Keratinocyte (primary cell): ENCODE measurements at regions not wholly inside any gene's neighbourhood (a gene's known extent, or its start where the extent isn't known, plus 50 kb on each side); places are given as distances from the start of the nearest gene placed in this dataset.
"Not testable (repeated sequence)": the region's sequence is repeated elsewhere in the genome, so short reads cannot be mapped to it uniquely, and the experiment has no call there.

Source experiments
- DNase-seq: peaks from one replicate; pipeline ENCODE4 v3.0.0-alpha.2; 2011; ENCODE audit warnings: low read depth, missing footprints, low spot score
- FAIRE-seq: peaks from 2 replicates; lab custom pipeline; 2011; peaks lifted over from hg19 to GRCh38; lab: Jason Lieb, UNC
- H2AFZ ChIP-seq: 2 replicates; pipeline ENCODE4 v1.6.0; 2012; ENCODE audit warnings: low read length, control low read depth, inconsistent platforms; ENCODE audit not compliant: control insufficient read depth
- H3K27ac ChIP-seq: 2 replicates; pipeline ENCODE4 v1.5.1; 2011; ENCODE audit warnings: low read length; ENCODE audit not compliant: control insufficient read depth, insufficient read depth
- H3K27me3 ChIP-seq: 3 replicates; pipeline ENCODE4 v1.6.0; 2011; ENCODE audit warnings: low read length; ENCODE audit not compliant: control insufficient read depth, insufficient read depth; ENCODE audit errors: extremely low read depth
- H3K36me3 ChIP-seq, 2 experiments: 2 replicates in 1 of 2; 3 replicates in 1 of 2; pipeline ENCODE4 v1.5.1; 2011; ENCODE audit warnings: low read length in 2 of 2, mild to moderate bottlenecking in 1 of 2; ENCODE audit not compliant: control insufficient read depth in 2 of 2, insufficient read depth in 2 of 2; ENCODE audit errors: extremely low read depth in 1 of 2
- H3K4me1 ChIP-seq: 3 replicates; pipeline ENCODE4 v1.5.1; 2011; ENCODE audit warnings: low read length; ENCODE audit not compliant: control insufficient read depth, insufficient read depth; ENCODE audit errors: extremely low read depth
- H3K4me2 ChIP-seq: 3 replicates; pipeline ENCODE4 v1.6.0; 2011; ENCODE audit warnings: low read depth, low read length; ENCODE audit not compliant: control insufficient read depth, insufficient read depth; ENCODE audit errors: extremely low read depth
- H3K4me3 ChIP-seq, 3 experiments: fragments of 200-600 bp in 1 of 3; sonication (generic) in 1 of 3; 2 replicates in 2 of 3; 3 replicates in 1 of 3; pipeline ENCODE4 v1.5.1; 2011 to 2016; ENCODE audit warnings: low read length in 3 of 3, mild to moderate bottlenecking in 3 of 3, control low read depth in 2 of 3, inconsistent platforms in 1 of 3, low read depth in 1 of 3, mixed read lengths in 1 of 3, mixed run types in 1 of 3, moderate library complexity in 1 of 3; ENCODE audit not compliant: control insufficient read depth in 2 of 3, insufficient read depth in 2 of 3; ENCODE audit errors: extremely low read depth in 1 of 3
- H3K79me2 ChIP-seq: 2 replicates; pipeline ENCODE4 v1.6.0; 2012; ENCODE audit warnings: low read length; ENCODE audit not compliant: control insufficient read depth, insufficient read depth
- H3K9ac ChIP-seq: 3 replicates; pipeline ENCODE4 v1.6.0; 2011; ENCODE audit warnings: low read length; ENCODE audit not compliant: control insufficient read depth, insufficient read depth; ENCODE audit errors: extremely low read depth
- H3K9me1 ChIP-seq: 3 replicates; pipeline ENCODE4 v1.6.0; 2011; ENCODE audit warnings: low read length; ENCODE audit not compliant: control insufficient read depth, insufficient read depth; ENCODE audit errors: extremely low read depth
- H3K9me3 ChIP-seq: 2 replicates; pipeline ENCODE4 v1.5.1; 2012; ENCODE audit warnings: low read depth, low read length; ENCODE audit not compliant: control insufficient read depth
- H4K20me1 ChIP-seq: 3 replicates; pipeline ENCODE4 v1.6.0; 2011; ENCODE audit warnings: low read length; ENCODE audit not compliant: control insufficient read depth, insufficient read depth; ENCODE audit errors: extremely low read depth
- CTCF ChIP-seq, 3 experiments: IDR thresholded peaks in 1 of 3; conservative IDR thresholded peaks in 1 of 3; optimal IDR thresholded peaks in 1 of 3; 2 replicates in 2 of 3; 3 replicates in 1 of 3; pipeline versions ENCODE3 to v1.5.1; 2011; ENCODE audit warnings: low read length in 3 of 3, mild to moderate bottlenecking in 3 of 3, moderate library complexity in 2 of 3, control low read depth in 1 of 3, inconsistent platforms in 1 of 3; ENCODE audit not compliant: insufficient read depth in 2 of 3; ENCODE audit errors: extremely low read depth in 1 of 3
- EZH2 ChIP-seq: IDR thresholded peaks from one replicate; pipeline ENCODE4 v1.6.1; 2012; ENCODE audit warnings: inconsistent platforms, mild to moderate bottlenecking, low read length, moderate library complexity
- dilution Hi-C: fragments of 300-500 bp; cut with MboI; formaldehyde crosslinking; loops from one replicate; pipeline ENCODE4 v1.7.0; 2020; ENCODE audit warnings: low sequenced_read_pairs; ENCODE audit not compliant: extremely low pct_ligation_motif_present

- Histone ChIP-seq H3K36me3 (no peaks in the 10 kb centered on the region), H3K4me3 (no peak overlapping the region), H3K27ac (no peak overlapping the region), H3K79me2 (no peaks in the 10 kb centered on the region), H3K9ac (no peak overlapping the region), H2AFZ (no peak overlapping the region), H3K27me3 (no peaks in the 10 kb centered on the region), H4K20me1 (no peaks in the 10 kb centered on the region), H3K4me2 (no peak overlapping the region), H3K9me3 (no peaks in the 10 kb centered on the region), H3K4me1 (no peaks in the 10 kb centered on the region), H3K9me1 (no peaks in the 10 kb centered on the region)
- DNase-seq (no peak), FAIRE-seq (no peak)
- dilution Hi-C loops, result no loop called here
- no peak for TF ChIP-seq EZH2
- TF ChIP-seq CTCF (optimal IDR thresholded peaks at IDR 0.05 in 1 of 3, IDR thresholded peaks at IDR 0.05 in 1 of 3, conservative IDR thresholded peaks at IDR 0.05 in 1 of 3; ENCODE audit: extremely low read depth in 1 of 3, insufficient read depth in 2 of 3, low read length in 3 of 3), result no peak
Observed at GRCh38 chr1:104259481-104259880, 509.8 kb downstream of the AMY1C start.

DNA sequence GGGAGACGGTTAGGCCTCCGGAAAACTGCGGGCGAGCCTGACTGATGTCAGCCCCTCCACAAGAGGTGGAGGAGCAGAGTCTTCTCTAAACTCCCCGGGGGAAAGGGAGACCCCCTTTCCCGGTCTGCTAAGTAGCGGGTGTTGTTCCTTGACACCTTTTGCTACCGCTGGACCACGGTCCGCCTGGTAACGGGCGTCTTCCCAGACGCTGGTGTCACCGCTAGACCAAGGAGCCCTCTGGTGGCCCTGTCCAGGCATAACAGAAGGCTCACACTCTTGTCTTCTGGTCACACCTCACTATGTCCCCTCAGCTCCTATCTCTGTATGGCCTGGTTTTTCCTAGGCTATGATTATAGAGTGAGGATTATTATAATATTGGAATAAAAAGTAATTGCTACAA lies 513.4 kb downstream of the AMY1C start:
- H2AFZ ChIP-seq, H3K4me1 ChIP-seq, H3K4me2 ChIP-seq, H3K4me3 ChIP-seq, H3K9me3 ChIP-seq, H3K9ac ChIP-seq, H3K27me3 ChIP-seq, H3K27ac ChIP-seq, H3K79me2 ChIP-seq, H3K36me3 ChIP-seq, dilution Hi-C loops, FAIRE-seq, DNase-seq, H3K9me1 ChIP-seq, H4K20me1 ChIP-seq: not testable (repeated sequence)

- Histone ChIP-seq H3K4me1 (no peaks in the 10 kb centered on the region), H3K9me1 (no peaks in the 10 kb centered on the region), H3K27ac (no peak overlapping the region), H3K4me2 (no peak overlapping the region), H3K9ac (no peak overlapping the region), H3K36me3 (no peaks in the 10 kb centered on the region), H3K4me3 (no peak overlapping the region), H3K9me3 (no peaks in the 10 kb centered on the region), H2AFZ (no peak overlapping the region), H3K27me3 (no peaks in the 10 kb centered on the region), H4K20me1 (no peaks in the 10 kb centered on the region), H3K79me2 (no peaks in the 10 kb centered on the region)
- TF ChIP-seq EZH2 (no peak), CTCF (optimal IDR thresholded peaks at IDR 0.05 in 1 of 3, IDR thresholded peaks at IDR 0.05 in 1 of 3, conservative IDR thresholded peaks at IDR 0.05 in 1 of 3; ENCODE audit: extremely low read depth in 1 of 3, insufficient read depth in 2 of 3, low read length in 3 of 3) (no peak)
- dilution Hi-C loops, result no loop called here
- FAIRE-seq (no peak), DNase-seq (no peak)
Observed at GRCh38 chr1:104264521-104264920, 514.8 kb downstream of the AMY1C start.
